ENCODE measurements at regions not wholly inside any gene's neighbourhood (a gene's known extent, or its start where the extent isn't known, plus 50 kb on each side); places are given as distances from the start of the nearest gene placed in this dataset.

GRCh38 chr2:88810488-88810887 is 119.0 kb downstream of the RPIA start:
- Mint-ChIP-seq H3K27me3 (ENCODE audit: low read depth) (peaks cover 14% of the 10 kb centered on the region), H3K9me3 (ENCODE audit: low read depth) (peaks cover 5% of the 10 kb centered on the region), H3K4me3 (ENCODE audit: unreplicated experiment) (no peak overlapping the region)

GRCh38 chr2:88811233-88811632 is 119.8 kb downstream of the RPIA start:
- peaks cover 7% of the 10 kb centered on the region for H3K9me3 Mint-ChIP-seq (ENCODE audit: low read depth)
- no peak for TF ChIP-seq CTCF (IDR thresholded peaks at IDR 0.05)
- H3K4me3 Mint-ChIP-seq (ENCODE audit: unreplicated experiment), result no peak overlapping the region
- H3K27ac Mint-ChIP-seq (ENCODE audit: unreplicated experiment), result no peak overlapping the region
- no peaks in the 10 kb centered on the region for H3K4me1 Mint-ChIP-seq (ENCODE audit: low read depth)
- peaks cover 12% of the 10 kb centered on the region for H3K27me3 Mint-ChIP-seq (ENCODE audit: low read depth)
- H3K36me3 Mint-ChIP-seq (ENCODE audit: low read depth), result no peaks in the 10 kb centered on the region
- DNase-seq (ENCODE audit: low spot score), result no peak

More at GRCh38 chr2:88810488-88810887, 119.0 kb downstream of the RPIA start:
- DNase-seq (ENCODE audit: low spot score), result no peak
- Mint-ChIP-seq H3K27ac (ENCODE audit: unreplicated experiment) (no peak overlapping the region), H3K4me1 (ENCODE audit: low read depth) (no peaks in the 10 kb centered on the region), H3K36me3 (ENCODE audit: low read depth) (no peaks in the 10 kb centered on the region)
- TF ChIP-seq CTCF (IDR thresholded peaks at IDR 0.05), result no peak

- H3K9me3 Mint-ChIP-seq (ENCODE audit: low read depth), result peaks cover 7% of the 10 kb centered on the region
- H3K4me1 Mint-ChIP-seq (ENCODE audit: low read depth), result no peaks in the 10 kb centered on the region
- DNase-seq (ENCODE audit: low spot score), result no peak
- no peak overlapping the region for H3K27ac Mint-ChIP-seq (ENCODE audit: unreplicated experiment)
- no peaks in the 10 kb centered on the region for H3K36me3 Mint-ChIP-seq (ENCODE audit: low read depth)
- TF ChIP-seq CTCF (IDR thresholded peaks at IDR 0.05), result no peak
- H3K27me3 Mint-ChIP-seq (ENCODE audit: low read depth), result peaks cover 12% of the 10 kb centered on the region
- no peak overlapping the region for H3K4me3 Mint-ChIP-seq (ENCODE audit: unreplicated experiment)
Measured at GRCh38 chr2:88811681-88812080, 120.2 kb downstream of the RPIA start.

GRCh38 chr2:88813612-88814011 is 122.1 kb downstream of the RPIA start:
- Mint-ChIP-seq H3K9me3 (ENCODE audit: low read depth) (peaks cover 12% of the 10 kb centered on the region), H3K4me1 (ENCODE audit: low read depth) (no peaks in the 10 kb centered on the region), H3K27me3 (ENCODE audit: low read depth) (peaks cover 8% of the 10 kb centered on the region), H3K27ac (ENCODE audit: unreplicated experiment) (no peak overlapping the region), H3K36me3 (ENCODE audit: low read depth) (no peaks in the 10 kb centered on the region), H3K4me3 (ENCODE audit: unreplicated experiment) (no peak overlapping the region)
- TF ChIP-seq CTCF (IDR thresholded peaks at IDR 0.05), result no peak
- DNase-seq (ENCODE audit: low spot score), result no peak

- no peaks in the 10 kb centered on the region for H3K36me3 Mint-ChIP-seq (ENCODE audit: low read depth)
- no peak for DNase-seq (ENCODE audit: low spot score)
- H3K4me3 Mint-ChIP-seq (ENCODE audit: unreplicated experiment), result no peak overlapping the region
- no peaks in the 10 kb centered on the region for H3K4me1 Mint-ChIP-seq (ENCODE audit: low read depth)
- H3K27me3 Mint-ChIP-seq (ENCODE audit: low read depth), result peaks cover 6% of the 10 kb centered on the region
- TF ChIP-seq CTCF (IDR thresholded peaks at IDR 0.05), result no peak
- H3K9me3 Mint-ChIP-seq (ENCODE audit: low read depth), result peaks cover 12% of the 10 kb centered on the region
- H3K27ac Mint-ChIP-seq (ENCODE audit: unreplicated experiment), result no peak overlapping the region
Measured at GRCh38 chr2:88815282-88815681, 123.8 kb downstream of the RPIA start.
